ENCODE measurements at regions not wholly inside any gene's neighbourhood (a gene's known extent, or its start where the extent isn't known, plus 50 kb on each side); places are given as distances from the start of the nearest gene placed in this dataset.

DNA sequence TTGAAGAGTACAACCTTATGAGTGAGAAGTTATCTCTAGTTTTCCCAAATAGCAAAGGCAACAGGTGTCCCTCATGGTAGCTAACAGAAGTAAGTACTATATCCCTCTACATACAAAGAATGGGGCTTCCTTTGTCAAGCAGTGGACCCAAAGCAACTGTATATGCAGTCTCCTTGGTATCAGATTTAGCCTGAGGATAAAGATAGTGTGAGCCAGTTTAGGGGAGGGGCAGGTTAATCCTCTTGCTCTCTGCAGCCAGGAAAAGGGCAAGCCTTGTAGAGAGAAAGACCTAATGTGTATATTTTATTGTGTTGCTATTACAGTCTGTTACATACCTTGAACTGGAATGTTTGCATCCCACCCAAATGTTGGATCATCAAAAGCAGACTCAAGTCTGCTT, 117.9 kb upstream of the COL8A1 start:
- TF ChIP-seq CTCF (IDR thresholded peaks at IDR 0.05; ENCODE audit: low read length) = no peak
- no peak for TF ChIP-seq EZH2 (optimal IDR thresholded peaks at IDR 0.05; ENCODE audit: low read depth, low read length)
